ENCODE measurements at regions not wholly inside any gene's neighbourhood (a gene's known extent, or its start where the extent isn't known, plus 50 kb on each side); places are given as distances from the start of the nearest gene placed in this dataset.

DNA sequence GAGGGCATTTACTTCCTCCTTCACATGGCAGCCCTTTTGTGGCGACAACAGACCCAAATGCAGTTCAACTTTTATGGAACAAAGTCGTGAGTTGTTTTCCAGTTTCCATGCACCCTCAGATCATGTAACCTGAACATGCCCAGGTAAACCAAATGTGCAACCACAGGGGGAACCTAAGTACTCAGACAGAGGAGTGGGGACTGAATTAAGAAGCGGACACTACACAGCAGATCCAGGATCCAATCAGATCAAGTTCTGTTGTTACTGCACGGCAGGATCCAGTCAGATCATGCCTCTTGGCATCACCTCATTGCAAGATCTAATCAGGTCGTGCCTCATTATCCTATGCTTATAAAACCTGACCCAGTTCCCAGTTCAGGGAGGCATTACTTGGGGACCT, 115.7 kb downstream of the MATN1 start:
- no peak for DNase-seq

DNA sequence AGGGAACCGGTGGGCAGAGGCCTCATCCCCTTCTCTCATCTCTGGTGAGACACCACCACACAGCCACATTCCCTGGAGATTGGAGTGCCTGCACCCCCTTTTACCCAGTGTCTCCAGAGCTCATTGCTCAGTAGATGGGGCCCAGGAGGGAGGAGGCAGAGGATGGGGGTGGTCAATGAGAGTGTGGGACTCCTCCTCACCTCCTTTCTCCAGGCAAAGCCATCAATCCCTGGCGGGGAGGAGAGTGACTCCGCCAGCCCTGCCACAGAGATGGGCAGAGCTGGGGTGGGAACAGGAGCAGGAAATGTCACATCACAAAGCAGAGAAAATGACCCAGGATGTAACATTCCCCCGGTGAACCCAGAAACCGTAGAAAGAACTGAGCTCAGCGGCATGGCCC, 117.2 kb downstream of the MATN1 start:
- DNase-seq = no peak

DNA sequence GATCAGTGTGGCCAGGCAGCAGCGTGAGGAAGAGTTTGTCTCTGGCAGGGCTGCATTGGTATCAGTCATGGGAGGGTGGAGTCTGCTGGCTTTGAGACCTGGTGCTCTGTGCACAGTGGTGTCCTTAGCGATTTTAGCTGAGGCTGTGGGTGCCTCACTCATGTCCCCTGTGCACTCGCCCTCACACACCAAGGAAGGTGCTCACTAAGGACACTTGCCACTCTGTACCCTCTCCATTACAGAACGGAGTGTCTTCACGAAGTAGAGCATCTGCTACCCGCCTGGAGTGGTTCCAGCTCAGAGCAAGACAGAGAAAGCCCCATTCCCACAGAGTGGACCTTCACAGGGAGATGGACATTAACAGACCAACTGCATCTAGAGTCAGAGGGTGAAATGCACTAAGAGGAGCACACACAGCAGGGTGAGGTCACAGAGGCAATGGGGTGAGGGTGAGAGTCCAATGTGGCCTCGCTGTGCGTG, 117.9 kb downstream of the MATN1 start:
- no peak for DNase-seq

DNA sequence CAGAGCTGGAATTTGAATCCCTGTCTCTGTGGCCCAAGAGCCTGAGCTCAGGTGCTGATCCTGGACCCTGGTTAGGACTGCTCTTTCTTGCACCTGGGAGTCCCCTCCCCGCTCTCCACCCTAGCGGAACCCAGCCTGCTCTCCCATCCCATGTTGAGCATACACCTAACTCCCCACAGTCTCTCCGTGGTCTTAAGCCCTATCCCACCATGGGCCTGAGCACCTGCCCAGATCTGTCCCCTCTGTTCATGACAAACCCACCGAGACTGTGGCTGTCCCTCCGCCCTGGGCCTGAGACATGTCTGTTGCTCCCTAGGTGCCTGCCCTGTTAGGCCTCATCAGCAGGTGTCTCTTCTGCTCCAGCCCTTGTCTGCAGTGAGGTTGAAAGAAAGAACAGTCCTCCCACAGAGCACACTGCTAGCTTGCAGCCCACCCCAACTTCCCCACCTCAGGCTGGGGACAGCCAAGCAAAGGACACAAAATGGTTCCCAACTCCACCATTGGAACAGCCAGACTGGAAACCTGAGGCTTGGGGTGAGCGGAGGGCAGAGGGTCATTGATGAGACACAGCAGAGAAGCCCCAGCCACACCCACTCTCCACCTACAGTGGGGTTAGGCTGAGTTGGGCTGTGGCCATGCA, 118.5 kb downstream of the MATN1 start:
- no peak for DNase-seq

DNA sequence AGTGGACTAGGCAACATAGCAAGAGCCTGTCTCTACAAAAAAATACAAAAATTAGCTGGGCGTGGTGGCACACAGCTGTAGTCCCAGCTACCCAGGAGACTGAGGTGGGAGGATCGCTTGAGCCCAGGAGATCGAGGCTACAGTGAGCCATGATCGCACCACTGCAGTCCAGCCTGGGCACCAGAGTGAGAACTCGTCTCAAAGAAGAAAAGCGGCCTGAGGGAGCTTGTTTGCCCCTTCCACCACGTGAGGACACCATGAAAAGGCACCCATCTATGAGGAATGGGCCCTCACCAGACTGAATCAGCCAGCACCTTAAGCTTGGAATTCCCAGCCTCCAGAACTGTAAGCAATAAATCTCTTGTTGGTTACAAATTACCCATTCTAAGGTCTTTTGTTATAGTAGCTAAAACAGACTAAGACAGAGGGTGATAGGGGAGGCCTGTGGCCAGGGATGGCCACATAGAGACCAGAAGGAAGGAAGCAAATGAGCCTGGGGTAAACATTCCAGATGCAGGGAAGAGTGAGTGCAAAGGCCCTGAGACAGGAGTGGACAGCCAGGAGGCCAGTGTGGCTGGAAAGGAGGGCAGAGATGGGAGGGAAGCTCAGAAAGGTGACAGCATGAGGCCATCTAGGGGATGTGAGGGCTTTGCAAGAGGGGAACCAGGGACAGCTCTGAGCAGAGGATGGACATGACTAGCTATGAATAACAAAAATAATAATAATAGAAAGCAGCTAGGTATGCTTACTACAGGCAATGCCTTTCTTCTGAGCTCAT, 120.1 kb downstream of the MATN1 start:
- DNase-seq = no peak

DNA sequence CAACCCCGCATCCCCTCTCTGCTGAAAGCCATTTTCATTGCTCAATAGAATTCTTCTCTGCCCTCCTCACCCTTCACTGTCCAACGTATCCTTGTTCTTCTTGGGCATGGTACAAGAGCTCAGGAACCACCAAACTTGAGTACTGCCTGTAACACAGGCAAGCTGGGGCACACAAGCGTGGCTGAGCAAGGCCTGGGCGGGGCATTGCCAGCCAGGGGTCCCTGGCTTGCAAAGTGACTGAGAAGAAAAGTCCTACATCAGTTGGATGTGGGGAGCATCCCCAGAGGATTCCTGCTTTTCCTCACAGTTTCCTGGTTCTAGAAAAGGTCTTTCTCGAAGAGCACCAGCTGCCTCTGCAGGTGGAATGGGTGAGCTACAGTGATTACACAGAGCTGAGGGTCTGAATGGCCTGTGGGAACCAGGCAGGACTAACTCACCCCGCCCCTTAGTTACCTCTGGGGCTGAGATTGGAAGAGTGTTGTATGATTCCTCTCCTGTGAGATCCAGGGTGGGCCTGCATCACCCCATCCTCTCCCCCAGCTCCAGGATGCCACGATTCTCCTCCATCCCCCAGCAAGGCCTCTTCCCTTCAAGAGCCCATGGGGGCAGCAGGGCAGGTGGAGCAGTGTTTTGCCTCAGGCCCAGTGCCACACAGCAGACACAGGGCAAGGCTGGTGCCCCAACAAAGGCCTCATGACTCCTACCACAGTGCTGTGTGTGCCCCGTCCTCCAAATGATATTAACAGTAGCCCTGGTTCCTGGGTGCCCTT, 121.9 kb downstream of the MATN1 start:
- no peak for DNase-seq

DNA sequence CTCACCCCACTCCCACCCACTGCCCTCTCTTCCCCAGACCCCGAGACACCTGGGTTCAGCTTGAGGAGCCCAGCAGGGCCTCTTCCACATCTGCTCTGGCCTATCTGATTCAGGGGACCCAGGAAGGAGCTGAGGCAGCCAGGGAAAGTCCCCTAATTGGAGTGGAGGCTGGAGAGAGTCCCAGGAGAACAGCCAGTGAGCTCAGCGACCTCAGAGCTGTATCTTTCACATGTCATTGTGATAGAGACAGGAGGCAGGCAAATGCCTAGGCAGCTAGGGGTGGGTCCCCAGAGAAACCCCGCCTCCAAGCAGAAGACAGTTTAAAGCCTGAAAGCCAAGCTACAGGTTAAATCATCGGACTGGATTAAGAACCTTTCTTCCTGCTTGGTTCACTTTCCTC, 122.7 kb downstream of the MATN1 start:
- no peak for DNase-seq

DNA sequence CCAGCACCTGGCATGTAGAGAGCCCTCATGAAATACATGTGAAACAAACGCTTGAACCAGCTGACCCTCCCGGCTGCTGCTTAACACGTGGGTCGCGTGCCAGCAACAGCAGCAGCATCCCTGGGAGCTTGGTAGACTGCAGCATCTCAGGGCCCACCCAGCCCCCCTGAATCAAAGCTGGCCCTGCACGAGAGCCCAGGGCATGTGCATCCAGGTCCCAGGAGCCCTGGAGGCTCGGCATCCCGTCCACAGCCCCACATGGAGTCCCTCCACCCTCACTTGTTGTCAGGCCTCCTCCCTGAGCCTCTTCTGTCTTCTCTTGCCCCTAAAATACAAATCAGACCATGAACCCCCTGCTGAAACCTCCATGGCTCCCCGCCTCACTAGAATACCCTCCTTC, 123.1 kb downstream of the MATN1 start:
- DNase-seq = no peak

DNA sequence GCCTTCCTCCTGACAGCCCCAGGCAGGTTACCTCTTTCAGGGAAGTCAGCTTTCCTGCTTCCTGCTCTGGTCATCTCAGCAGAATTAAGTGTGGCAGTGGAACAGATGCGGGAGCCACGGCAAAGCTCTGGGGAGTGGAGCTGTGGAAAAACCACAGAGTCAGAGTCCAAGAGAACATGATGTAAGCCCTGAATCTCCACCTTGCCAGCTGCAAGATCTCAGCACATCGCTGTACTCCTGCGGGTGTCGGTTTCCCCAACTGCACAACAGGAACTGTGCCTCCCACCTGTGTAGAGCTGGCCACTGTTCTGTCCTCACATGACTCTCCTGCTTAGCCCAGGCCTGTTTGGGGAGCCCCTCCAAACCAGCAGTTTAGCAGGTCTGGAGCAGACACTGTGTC, 123.7 kb downstream of the MATN1 start:
- DNase-seq = no peak

DNA sequence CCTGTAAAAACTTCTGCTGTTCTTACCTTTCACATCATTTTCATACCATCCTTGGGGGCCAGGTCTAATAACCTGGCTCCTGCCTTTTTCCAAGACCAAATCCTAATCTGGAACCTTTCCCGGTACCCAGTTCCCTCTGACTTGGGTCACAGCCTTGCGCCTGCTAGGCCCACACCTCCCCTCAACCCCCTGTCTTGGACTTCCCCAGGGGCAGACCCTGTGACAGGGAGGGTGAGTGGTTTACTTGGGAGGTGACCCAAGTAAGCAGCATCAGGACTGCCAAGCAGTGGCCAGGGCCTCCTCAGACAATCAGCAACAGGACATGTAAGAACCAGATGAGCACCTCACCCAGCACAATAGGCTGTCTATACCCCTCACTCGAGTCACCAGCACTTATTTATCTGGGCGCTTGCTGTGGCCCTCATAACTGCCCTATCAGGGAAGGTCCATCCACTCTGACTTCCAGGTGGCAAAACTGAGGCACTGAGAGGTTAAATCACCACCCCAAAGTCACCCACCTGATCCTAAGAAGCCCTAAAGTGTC, 124.7 kb downstream of the MATN1 start:
- no peak for DNase-seq

DNA sequence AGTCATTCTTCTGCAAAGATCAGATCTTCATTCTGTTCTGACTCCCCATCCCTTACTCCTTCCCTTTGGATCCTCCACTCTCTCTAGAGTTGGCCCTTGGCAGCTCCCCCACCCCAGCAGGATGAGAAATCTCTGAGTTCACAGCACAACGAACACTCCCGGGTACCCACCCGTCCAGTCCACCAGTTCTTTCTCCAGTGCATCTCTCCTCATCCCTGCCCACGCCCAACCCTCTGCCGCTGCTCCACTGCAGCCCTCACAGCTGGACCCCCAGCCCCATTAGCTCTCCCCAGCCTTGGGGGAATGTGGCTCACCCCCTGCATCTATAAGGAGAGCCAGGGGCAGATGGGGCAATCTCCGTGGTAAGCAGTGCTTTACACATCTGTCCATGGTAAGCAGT, 125.7 kb downstream of the MATN1 start:
- no peak for DNase-seq

DNA sequence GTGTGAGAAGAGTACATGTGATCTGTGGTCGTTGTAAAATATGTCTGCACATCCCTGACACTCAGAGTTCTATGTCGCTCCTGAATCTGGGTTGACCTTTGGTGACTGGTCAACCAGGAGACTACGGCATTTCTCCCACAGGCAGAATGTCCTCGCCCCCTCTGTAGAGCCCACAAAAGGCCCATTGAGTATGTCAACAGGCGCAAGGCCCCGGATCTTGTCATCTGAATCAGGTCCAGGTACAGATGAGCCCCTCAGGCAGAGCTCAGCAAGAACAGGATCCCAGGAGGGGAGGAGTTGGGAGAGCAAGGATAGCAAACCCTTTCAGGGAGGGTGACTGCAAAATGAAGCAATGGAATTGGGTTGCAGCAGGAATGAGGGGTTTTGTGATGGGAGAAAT, 126.5 kb downstream of the MATN1 start:
- DNase-seq = no peak

DNA sequence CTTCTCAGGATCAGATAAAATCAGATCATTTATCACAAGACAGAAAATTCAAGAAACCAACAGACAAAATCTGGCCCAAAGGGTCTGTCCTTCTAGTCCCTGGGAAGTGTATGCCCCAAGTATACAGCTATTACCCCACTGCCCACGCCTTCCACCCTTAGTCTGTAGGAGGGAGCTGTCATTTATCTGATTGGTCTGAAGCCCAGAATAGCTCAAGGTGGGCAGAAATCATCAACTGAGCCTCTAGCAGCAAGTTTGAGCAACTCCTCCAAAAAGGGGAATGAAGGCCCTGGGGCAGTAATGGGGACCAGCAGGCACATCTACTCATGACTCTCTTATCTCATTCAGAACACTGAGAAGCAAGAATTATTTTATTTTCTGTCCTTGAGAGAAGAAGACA, 126.9 kb downstream of the MATN1 start:
- DNase-seq = no peak

DNA sequence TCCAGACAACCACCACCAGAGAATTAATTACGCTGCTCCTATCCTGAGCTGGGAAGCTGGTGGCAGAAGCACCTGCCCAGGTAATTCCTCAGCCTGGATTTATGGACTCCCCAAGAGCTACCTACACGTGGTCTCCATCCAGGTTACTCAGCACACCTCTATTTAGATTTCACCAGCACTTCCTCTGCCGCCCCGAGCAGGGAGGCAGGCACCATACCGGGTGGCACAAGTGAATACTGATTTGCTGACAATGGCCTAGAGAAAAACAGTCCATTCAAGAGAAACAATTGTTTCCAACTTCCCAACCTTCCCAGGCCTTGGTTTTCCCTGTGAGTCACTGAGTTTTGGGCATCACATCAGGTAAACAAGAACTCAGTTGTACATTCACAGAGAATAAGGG, 134.3 kb downstream of the MATN1 start:
- no peak for DNase-seq

DNA sequence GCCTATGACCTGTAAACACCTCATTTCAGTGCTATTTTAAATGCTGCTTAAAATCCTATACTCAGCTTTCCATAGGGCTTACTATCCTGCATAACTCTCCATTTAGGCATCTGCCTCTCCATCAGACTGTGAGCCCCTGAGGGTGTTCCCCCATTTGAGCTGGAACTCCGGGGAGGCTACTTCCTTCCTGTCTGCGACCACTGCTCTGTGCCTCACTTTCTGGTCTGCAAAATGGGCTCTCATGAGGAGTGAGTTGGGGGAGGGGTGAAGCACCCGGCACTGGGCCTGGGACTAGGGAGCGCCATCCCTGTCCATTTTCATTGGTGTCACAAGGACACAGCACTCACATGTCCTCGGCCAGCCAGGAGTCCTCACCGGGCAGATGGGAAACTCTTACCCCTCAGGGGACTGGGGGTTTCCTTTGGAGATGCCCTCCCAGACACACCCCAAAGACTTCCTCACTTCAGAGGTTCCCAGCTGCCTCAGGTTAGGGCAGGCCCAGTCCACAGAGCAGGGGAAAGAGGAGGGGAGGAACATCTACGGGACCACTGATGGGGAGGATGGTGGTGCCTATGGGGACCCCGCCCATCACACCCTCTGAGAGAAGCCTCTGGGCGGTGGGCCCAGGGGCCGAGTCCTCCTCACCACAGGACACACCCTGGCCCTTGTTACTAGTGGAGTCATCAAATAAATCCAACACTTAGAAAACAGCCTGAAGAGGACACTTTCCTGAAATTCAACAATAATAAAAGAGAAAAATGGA, 134.9 kb downstream of the MATN1 start:
- DNase-seq = no peak

DNA sequence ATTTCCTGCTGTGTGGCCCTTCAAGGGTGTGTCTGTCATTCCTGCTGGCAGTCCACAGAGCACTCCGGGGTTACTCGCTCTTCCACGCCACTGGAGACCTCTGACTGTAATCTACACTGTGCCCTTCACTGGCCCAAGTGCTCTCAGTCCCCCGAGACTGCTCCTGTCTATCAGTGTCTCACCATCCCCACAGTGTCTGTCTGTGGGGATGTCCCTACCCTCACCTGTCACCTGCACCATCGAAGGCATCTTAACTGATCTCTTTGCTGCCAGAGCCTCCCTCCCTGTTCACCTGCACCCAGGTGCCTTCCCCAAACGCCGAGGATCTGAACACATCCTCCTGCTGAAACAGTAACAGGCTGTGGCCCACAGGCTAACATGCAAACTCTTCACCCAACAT, 136.7 kb downstream of the MATN1 start:
- DNase-seq = no peak

DNA sequence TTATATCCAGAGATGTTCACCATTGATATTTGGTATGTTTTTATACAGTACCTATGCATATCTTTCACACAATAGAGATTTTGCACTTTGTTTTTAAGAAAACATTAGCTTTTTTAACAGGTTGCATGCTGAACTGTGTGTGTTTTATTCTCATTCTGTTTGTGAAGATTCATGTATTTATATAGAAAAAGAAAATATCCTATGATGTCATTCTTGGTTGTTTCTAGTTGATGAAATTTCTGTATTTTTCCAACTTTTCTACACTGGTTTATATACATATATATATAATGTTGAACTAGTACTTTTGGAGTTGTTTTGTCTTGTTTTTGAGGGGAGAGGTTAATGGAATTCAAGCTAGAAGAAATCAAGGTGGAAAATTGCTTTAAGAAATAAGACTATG, 143.8 kb downstream of the MATN1 start:
- DNase-seq = no peak

DNA sequence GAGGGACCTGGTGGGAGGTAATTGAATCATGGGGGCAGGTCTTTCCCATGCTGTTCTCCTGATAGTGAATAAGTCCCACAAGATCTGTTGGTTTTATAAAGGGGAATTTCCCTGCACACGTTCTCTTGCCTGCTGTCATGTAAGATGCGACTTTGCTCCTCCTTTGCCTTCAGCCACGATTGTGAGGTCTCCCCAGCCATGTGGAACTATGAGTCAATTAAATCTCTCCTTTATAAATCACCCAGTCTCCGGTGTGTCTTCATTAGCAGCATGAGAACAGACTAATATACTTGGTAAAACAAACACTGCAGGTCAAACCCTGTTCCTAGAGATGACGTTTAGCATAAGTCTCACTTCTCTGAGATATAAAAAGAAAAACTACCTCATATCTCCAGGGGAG, 148.3 kb downstream of the MATN1 start:
- DNase-seq = no peak

DNA sequence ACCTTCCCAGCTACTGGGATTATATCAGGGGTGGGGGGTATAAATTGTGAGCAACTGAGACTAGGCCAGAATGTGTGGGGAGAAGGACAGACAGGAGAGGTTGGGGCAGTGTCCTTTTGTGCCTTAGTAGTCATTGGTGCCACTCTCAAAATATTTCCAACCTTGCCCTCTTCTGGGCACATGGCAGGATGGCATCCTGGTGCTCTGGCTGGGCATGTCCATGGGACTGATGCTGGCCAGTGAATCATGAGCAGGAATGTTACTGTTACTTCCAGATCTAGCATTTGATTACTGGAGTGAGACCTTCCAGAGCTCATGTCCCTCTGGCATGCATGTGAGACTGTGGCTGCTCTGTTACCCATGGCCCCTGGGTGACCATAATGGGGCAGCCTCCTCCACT, 151.2 kb downstream of the MATN1 start:
- DNase-seq = no peak

DNA sequence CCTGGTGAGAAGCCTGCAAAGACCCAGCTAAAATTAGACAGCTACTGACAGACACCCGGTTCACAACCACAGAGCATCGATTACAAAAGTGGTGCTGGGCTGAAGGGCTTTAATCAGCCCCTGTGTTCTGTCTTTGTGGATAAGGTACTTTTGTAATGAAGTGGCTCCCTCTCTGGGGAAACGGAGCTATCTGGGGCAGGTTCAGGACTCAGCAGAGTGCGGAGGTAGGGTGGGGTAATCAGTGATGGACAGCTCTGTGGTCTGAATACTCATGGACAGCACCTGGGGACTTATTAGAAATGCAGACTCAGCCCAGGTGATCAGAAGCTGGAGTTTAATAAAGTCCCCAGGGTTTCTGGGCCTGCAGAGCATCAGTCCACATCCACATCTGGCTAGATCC, 152.0 kb downstream of the MATN1 start:
- DNase-seq = no peak

DNA sequence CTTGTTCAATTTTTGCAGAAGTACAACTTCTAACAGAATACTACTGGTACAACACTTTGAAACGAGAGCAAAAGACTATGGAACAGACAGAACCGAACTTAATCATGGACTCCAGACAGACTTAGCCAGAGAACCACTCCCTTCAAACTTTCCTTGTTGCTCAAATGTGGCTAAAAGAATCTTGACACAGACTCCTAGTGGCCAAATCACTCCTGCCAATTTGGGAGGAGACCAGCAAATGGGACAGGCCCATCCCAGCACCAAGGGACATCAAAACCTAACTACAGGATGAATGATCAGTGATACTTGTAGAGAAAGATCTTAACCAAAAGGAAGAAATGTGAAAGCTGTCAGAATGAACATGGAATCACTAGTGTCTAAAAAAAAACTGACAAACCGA, 154.0 kb downstream of the MATN1 start:
- no peak for DNase-seq

DNA sequence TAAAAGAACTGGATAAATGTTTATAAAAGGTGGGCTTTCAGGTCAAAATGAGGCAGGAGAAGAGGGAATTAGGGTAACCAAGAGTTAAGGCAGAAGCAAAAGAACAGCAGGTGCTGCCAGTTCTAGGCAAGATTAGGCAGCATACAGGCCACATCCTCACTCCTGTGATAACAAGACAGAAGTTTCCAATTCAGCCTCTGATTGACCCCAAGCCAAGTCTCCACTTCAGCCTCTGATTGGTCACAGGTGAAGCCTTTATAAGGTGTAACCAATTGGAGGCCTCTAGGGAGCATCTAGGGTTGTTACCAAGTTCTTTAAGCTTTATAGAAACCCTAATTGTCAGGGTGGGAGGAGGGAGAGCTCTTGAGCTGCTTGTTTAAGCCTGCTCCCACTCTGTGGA, 160.8 kb downstream of the MATN1 start:
- DNase-seq = no peak

DNA sequence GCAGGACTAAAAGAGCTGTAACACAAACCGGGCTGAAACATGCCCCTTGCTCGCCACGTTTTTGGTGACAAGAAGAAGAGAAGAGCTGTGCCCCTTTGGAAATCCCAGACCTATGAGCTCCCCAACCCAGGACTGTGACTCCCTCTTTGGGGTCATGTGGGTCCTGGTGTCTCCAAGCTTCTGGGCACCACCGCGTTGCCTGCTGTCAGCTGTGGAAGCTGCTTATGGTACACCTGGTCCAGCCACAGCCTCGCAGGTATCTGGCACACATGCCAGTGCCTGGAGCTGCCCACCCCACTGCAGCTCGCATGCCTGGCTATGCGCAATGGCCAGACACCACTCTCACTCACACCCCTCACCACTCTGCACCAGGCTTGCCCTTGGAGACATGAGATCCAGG, 171.8 kb downstream of the MATN1 start:
- DNase-seq = no peak

Data from CD4-positive, alpha-beta T cell treated with Interleukin-1 beta for 1 hour (primary cell).